ENCODE measurements at regions not wholly inside any gene's neighbourhood (a gene's known extent, or its start where the extent isn't known, plus 50 kb on each side); places are given as distances from the start of the nearest gene placed in this dataset.
"Not testable (repeated sequence)": the region's sequence is repeated elsewhere in the genome, so short reads cannot be mapped to it uniquely, and the experiment has no call there.

- no peak for DNase-seq (ENCODE audit: low read depth)
Observed at GRCh38 chr6:114638341-114638740, 295.5 kb upstream of the HS3ST5 start.

GRCh38 chr6:114634016-114634415, 291.2 kb upstream of the HS3ST5 start:
- no peak for DNase-seq (ENCODE audit: low read depth)

- not testable (repeated sequence) for DNase-seq (ENCODE audit: low read depth)
Observed at GRCh38 chr6:114626226-114626625, 283.4 kb upstream of the HS3ST5 start.

- no peak for DNase-seq (ENCODE audit: low read depth)
Observed at GRCh38 chr6:114619621-114620200, 276.9 kb upstream of the HS3ST5 start.

DNA sequence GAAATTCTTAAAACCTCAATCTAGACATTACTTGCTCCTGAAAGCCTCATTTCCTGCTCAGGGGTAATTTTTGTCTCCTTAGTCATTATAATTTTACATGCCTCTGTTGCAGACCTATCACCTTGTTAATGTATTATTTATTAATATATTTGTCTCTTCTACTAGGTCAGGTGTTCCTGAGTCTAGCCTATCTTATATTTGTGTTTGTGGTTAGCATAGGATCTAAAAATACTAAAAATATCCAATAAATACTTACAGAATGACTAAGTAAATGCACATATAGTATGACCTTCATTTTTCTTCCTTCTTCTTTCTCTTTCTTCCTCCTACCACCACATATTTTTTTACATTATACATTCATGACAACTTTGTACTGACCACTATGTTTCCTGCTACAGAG, 268.9 kb upstream of the HS3ST5 start:
- no peak for DNase-seq (ENCODE audit: low read depth)

DNA sequence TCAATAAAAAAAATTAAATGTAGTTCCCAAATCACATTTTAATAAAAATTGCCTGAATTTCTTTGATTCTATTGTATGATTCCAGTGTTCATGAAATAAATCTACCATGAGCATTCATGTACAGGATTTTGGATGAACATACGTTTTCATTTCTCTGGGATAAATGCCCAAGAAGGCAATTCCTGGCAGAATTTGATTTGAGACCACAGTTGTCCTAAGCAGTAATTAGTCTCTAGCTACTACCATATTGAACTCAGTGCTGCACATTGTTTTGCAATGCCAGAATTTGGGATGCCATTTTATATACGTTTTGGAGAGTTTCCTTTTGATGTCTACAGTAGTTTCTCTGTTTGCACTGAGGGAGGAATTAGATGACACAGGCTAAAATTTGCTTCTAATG, 265.3 kb upstream of the HS3ST5 start:
- DNase-seq (ENCODE audit: low read depth), result no peak

DNA sequence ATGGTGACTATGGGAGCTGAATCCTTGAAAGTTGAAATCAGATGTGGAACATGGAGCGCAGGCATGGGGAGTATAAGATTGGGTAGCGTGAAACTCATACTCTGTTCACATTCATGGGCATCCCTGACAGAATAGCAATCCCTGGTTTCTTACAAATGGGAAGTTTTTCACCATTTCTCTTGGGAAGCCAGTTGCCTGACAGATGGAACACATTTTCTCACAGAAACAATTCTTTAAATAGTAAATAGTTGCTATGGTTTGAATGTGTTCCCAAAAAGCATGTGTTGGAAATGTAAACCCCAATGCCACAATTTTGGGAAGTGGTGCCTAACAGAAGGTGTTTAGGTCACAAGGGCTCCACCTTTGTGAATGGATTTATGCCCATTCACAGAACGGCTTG, 262.8 kb upstream of the HS3ST5 start:
- no peak for DNase-seq (ENCODE audit: low read depth)

DNA sequence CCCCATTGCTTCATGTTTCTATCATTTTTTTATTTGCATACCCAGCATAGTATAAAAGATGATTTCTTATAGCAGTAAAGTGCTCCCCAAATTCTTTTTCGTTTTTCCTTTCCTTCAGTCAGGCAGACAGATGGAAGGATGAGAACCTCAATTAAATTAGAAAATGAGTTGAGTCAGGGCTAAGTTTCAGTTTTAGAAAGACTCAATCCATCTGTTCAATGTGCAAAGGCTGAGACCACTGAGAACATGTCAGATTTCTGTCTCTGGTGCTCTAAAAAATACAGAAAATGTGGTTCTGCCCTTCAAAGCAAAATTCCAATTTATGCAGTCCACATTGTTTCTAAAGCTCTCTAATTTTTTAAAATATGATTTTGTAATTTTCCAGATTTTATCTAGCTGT, 257.6 kb upstream of the HS3ST5 start:
- DNase-seq (ENCODE audit: low read depth), result no peak

DNA sequence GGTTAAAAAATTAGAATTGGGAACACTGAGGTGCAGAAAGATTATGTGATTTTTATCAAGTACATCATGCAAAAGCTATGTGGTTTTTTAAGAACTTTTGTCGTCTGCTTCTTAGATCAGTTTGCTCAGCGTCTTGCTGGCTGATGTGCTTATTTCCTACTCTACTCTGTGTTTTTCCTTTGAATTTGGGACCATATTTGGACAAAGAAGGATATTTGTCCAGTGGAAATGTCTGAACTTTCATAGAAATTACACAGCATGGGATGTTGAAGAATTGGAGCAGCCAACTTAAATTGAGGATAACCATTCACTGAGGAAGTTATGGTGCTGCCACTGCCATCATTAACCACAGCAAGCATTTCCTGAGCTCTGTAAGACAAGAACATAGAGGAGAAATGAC, 252.8 kb upstream of the HS3ST5 start:
- no peak for DNase-seq (ENCODE audit: low read depth)

DNA sequence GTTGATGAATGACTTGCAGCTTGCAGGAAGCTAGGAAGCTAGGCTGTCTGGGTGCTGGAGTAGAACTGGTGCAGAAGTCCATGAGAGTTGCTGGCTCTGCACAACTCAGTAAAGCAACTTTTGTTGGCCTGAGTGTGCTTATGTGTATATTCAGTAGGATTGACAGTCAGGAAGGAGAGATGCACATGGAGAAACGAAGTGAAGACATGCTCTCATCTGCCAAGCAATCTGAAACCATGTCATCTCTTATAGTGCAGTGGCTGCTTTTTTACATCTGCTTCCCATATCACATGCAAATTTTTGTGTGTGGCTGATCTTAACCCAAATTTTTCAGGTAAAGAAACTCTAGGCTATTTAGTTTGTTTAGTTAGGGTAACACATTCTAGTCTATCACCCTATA, 252.4 kb upstream of the HS3ST5 start:
- DNase-seq (ENCODE audit: low read depth), result no peak

GRCh38 chr6:114592506-114592905, 249.7 kb upstream of the HS3ST5 start:
- no peak for DNase-seq (ENCODE audit: low read depth)

GRCh38 chr6:114588726-114589125, 245.9 kb upstream of the HS3ST5 start:
- no peak for DNase-seq (ENCODE audit: low read depth)

DNA sequence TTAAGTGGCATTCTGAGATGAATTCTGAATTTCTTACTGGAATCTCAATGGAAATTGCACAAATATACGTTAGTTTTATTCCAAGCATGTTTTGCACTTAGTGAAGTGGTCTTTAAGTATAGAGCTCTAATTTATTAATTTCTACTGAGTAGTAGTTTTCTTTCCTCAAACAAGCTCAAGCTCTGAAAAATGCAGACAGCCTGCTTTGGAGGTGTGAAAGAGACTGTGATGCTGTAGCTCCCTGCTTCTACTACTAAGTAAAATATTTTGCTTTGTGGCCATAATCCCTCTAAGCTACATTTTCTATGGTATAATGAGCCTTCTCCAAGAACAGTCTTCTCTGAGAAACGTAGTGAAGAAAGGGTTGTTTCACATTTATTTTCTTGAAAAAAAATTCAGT, 243.5 kb upstream of the HS3ST5 start:
- DNase-seq (ENCODE audit: low read depth), result no peak

GRCh38 chr6:114581293-114581692, 238.5 kb upstream of the HS3ST5 start:
- no peak for DNase-seq (ENCODE audit: low read depth)

DNA sequence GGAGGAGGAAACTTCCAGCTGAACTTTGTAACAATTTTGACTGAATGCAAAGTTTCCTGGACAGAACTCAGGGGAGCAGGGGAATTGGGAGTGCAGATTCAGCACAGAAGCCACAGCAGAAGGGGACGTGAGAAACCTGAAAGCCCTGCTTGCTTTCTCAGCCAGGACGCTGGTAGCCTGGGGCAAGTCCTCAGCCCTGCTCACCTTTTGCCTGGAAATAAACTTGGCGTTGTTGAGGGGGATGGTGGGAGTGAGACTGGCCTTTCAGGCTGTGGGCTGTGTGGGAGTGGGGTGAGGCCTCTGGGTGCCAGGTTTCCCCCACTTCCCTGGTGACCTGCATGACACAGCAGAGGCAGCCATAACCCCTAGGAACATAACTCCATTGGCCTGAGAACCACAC, 238.1 kb upstream of the HS3ST5 start:
- no peak for DNase-seq (ENCODE audit: low read depth)

DNA sequence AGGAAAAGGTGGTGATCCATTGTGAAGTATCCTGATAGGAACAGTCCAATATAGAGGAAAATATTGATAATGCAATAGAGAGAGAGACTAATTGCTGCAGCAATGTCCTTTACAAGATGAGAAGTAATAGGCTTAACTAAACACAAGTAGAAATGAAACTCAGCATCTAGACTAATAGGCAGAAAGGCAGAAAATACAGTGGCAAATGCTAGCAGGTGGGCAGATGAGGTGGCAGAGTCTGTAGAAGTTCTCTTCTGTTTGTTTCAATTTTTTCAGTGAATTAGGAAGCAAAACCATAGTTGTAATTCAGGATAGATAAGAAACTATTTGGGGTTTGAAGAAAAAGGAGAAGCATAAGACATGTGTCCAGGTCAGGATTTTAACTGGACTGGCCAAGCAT, 236.7 kb upstream of the HS3ST5 start:
- no peak for DNase-seq (ENCODE audit: low read depth)

- no peak for DNase-seq (ENCODE audit: low read depth)
Observed at GRCh38 chr6:114577109-114577508, 234.3 kb upstream of the HS3ST5 start.

- DNase-seq (ENCODE audit: low read depth), result no peak
Observed at GRCh38 chr6:114576330-114576729, 233.5 kb upstream of the HS3ST5 start.

GRCh38 chr6:114569669-114570068, 226.8 kb upstream of the HS3ST5 start:
- no peak for DNase-seq (ENCODE audit: low read depth)

DNA sequence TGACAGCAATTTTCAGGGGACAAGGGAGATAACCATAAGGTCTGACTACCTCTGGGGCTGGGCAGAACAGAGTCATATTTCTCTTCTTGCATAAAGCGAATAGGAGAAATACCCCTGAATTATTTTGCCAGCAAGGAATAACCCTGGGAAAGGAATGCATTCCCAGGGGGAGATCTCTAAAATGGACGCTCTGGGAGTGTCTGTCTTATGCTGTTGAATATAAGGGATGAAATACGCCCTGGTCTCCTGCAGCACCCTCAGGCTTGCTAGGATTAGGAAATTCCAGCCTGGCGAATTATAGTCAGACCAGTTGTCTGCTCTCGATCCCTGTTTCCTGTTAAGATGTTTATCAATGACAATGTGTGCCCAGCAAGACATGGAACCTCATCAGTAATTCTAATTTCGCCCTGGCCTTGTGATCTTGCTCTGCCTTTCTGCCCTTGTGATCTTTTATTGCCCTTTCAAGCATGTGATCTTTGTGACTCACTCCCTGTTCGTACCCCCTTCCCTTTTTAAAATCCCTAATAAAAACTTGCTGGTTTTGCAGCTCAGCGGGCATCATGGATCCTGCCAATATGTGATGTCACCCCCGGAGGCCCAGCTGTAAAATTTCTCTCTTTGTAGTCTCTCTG, 221.6 kb upstream of the HS3ST5 start:
- no peak for DNase-seq (ENCODE audit: low read depth)

- no peak for DNase-seq (ENCODE audit: low read depth)
Observed at GRCh38 chr6:114559419-114559818, 216.6 kb upstream of the HS3ST5 start.

GRCh38 chr6:114558153-114558552, 215.3 kb upstream of the HS3ST5 start:
- DNase-seq (ENCODE audit: low read depth), result no peak

DNA sequence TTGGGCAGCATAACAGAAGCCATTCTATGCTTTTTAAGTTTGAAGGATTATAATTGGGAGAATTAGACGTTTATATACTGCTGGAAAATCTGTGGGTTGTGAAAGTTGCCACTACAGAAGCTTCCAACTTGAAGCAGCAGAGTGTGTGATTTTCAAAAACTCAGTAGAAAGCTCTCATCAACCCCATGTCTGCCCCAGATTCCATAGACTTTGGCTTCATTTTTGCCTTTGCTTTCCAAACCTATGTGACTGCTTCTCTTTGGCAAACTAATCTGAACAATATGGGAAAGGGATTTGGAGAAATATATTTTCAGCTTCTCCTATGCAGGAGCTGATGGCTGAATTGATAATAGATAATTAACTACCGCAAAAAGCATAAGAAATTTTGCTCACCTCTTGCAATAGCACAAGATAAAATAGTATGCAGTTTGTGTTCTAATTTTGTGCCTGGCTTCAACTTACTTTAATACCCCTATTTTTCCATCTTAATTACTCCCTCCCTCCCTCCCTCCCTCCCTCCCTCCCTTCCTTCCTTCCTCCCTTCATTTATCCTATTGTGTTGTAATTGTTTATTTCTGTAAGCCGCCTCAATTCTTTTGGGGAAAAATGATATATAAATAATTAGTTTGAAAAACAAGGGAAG, 214.1 kb upstream of the HS3ST5 start:
- DNase-seq (ENCODE audit: low read depth), result no peak

DNA sequence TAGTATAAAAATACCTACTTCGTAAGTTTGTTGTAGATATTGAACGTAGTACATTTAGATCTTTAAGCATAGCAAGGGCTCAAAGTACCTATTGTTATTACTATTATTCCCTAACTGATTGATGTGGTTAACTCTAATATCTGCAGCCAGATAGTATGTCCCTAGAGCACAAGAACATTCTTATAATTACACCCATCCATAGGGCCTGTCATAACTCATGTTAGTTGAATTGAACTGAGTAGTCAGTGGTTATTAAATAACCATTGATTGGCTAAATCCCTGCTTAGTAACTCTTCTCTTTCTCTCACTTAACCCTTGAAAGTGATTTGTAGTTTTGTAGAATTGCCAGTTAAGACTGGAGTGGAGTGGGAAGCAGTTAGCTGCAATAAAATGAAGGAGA, 207.5 kb upstream of the HS3ST5 start:
- DNase-seq (ENCODE audit: low read depth), result no peak

Measured in GM04503 (cell line).